MM.1S (cell line): ENCODE measurements at regions not wholly inside any gene's neighbourhood (a gene's known extent, or its start where the extent isn't known, plus 50 kb on each side); places are given as distances from the start of the nearest gene placed in this dataset.

Experiments
- DNase-seq: peaks from one replicate; pipeline ENCODE4 v3.0.0-alpha.2; 2015
- H2AFZ ChIP-seq: fragments of 300-600 bp; sonication (generic); 2 replicates; pipeline ENCODE4 v1.6.0; 2016; ENCODE audit warnings: antibody characterized with exemption, low read length
- H3F3A ChIP-seq: fragments of 300-600 bp; sonication (generic); 2 replicates; pipeline ENCODE4 v1.6.1; 2016; ENCODE audit warnings: mild to moderate bottlenecking, antibody characterized with exemption, low read length, moderate library complexity, mixed read lengths; ENCODE audit not compliant: insufficient read depth
- H3K27ac ChIP-seq: fragments of 300-600 bp; sonication (generic); 2 replicates; pipeline ENCODE4 v1.5.1; 2016; ENCODE audit warnings: mild to moderate bottlenecking, low read length
- H3K27me3 ChIP-seq: fragments of 300-600 bp; sonication (generic); replicated peaks from 2 replicates; pipeline ENCODE4 v1.6.0; 2016; ENCODE audit warnings: low read length; ENCODE audit not compliant: insufficient read depth
- H3K36me3 ChIP-seq: fragments of 300-600 bp; sonication (generic); replicated peaks from 2 replicates; pipeline ENCODE4 v1.6.1; 2016; ENCODE audit warnings: mild to moderate bottlenecking, low read length, mixed read lengths; ENCODE audit not compliant: insufficient read depth
- H3K4me1 ChIP-seq: fragments of 300-600 bp; sonication (generic); 2 replicates; pipeline ENCODE4 v1.6.1; 2016; ENCODE audit warnings: low read length, mixed read lengths
- H3K4me2 ChIP-seq: fragments of 300-600 bp; sonication (generic); 2 replicates; pipeline ENCODE4 v1.6.0; 2016; ENCODE audit warnings: low read depth, low read length
- H3K4me3 ChIP-seq: fragments of 300-600 bp; sonication (generic); 2 replicates; pipeline ENCODE4 v1.5.1; 2016; ENCODE audit warnings: low read length, mixed read lengths
- H3K79me2 ChIP-seq: fragments of 300-600 bp; sonication (generic); 2 replicates; pipeline ENCODE4 v1.6.1; 2016; ENCODE audit warnings: mixed run types, low read length, mixed read lengths
- H3K9ac ChIP-seq: fragments of 300-600 bp; sonication (generic); 2 replicates; pipeline ENCODE4 v1.6.1; 2016; ENCODE audit warnings: low read length, mixed read lengths
- H3K9me2 ChIP-seq: fragments of 300-600 bp; sonication (generic); replicated peaks from 2 replicates; pipeline ENCODE4 v1.6.1; 2016; ENCODE audit warnings: mild to moderate bottlenecking, low read length, mixed read lengths; ENCODE audit not compliant: insufficient read depth
- H3K9me3 ChIP-seq: fragments of 300-600 bp; sonication (generic); replicated peaks from 2 replicates; pipeline ENCODE4 v1.6.1; 2016; ENCODE audit warnings: mild to moderate bottlenecking, low read length, mixed read lengths; ENCODE audit not compliant: insufficient read depth
- H4K20me1 ChIP-seq: fragments of 300-600 bp; sonication (generic); 2 replicates; pipeline ENCODE4 v1.6.1; 2016; ENCODE audit warnings: mild to moderate bottlenecking, low read length, moderate library complexity, mixed read lengths; ENCODE audit not compliant: insufficient read depth
- EZH2 ChIP-seq: fragments of 300-600 bp; sonication (generic); optimal IDR thresholded peaks from 2 replicates; pipeline ENCODE3; 2017; ENCODE audit warnings: low read depth, mild to moderate bottlenecking, antibody characterized with exemption, low read length, mixed read lengths
- EZH2phosphoT487 ChIP-seq: fragments of 300-600 bp; sonication (generic); IDR thresholded peaks from 2 replicates; pipeline ENCODE4 v1.6.1; 2018; ENCODE audit warnings: antibody characterized with exemption, low read length
- TF ChIP-seq, protein P1 (sequence below): fragments of 300-600 bp; sonication (generic); IDR thresholded peaks from 2 replicates; pipeline ENCODE4 v1.5.1; 2016; ENCODE audit warnings: antibody characterized with exemption, low read length, mixed read lengths

- Histone ChIP-seq H4K20me1 (no peaks in the 10 kb centered on the region), H3K36me3 (no peaks in the 10 kb centered on the region), H3K9ac (no peak overlapping the region), H2AFZ (no peak overlapping the region), H3K9me3 (no peaks in the 10 kb centered on the region), H3K27me3 (no peaks in the 10 kb centered on the region), H3K27ac (no peak overlapping the region), H3K4me2 (no peak overlapping the region), H3K4me1 (no peaks in the 10 kb centered on the region), H3K79me2 (no peaks in the 10 kb centered on the region), H3K9me2 (no peaks in the 10 kb centered on the region), H3F3A (no peaks in the 10 kb centered on the region), H3K4me3 (no peak overlapping the region)
- TF ChIP-seq, protein P1, sequence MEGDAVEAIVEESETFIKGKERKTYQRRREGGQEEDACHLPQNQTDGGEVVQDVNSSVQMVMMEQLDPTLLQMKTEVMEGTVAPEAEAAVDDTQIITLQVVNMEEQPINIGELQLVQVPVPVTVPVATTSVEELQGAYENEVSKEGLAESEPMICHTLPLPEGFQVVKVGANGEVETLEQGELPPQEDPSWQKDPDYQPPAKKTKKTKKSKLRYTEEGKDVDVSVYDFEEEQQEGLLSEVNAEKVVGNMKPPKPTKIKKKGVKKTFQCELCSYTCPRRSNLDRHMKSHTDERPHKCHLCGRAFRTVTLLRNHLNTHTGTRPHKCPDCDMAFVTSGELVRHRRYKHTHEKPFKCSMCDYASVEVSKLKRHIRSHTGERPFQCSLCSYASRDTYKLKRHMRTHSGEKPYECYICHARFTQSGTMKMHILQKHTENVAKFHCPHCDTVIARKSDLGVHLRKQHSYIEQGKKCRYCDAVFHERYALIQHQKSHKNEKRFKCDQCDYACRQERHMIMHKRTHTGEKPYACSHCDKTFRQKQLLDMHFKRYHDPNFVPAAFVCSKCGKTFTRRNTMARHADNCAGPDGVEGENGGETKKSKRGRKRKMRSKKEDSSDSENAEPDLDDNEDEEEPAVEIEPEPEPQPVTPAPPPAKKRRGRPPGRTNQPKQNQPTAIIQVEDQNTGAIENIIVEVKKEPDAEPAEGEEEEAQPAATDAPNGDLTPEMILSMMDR, result no peak
- TF ChIP-seq EZH2phosphoT487 (no peak), EZH2 (no peak)
- no peak for DNase-seq
Observed at GRCh38 chr7:46756996-46757395, 824.9 kb downstream of the TNS3 start.

GRCh38 chr7:46756256-46756655 is 825.7 kb downstream of the TNS3 start:
- no peak overlapping the region for H3K4me2 ChIP-seq
- TF ChIP-seq EZH2phosphoT487, result no peak
- TF ChIP-seq EZH2, result no peak
- TF ChIP-seq, protein P1, result no peak
- H3K4me1 ChIP-seq, result no peaks in the 10 kb centered on the region
- no peaks in the 10 kb centered on the region for H3K27me3 ChIP-seq
- DNase-seq, result no peak
- H3K4me3 ChIP-seq, result no peak overlapping the region
- no peaks in the 10 kb centered on the region for H3K79me2 ChIP-seq
- H3K9ac ChIP-seq, result no peak overlapping the region
- H3K27ac ChIP-seq, result no peak overlapping the region
- no peaks in the 10 kb centered on the region for H3K36me3 ChIP-seq
- no peaks in the 10 kb centered on the region for H4K20me1 ChIP-seq
- no peaks in the 10 kb centered on the region for H3K9me2 ChIP-seq
- H3K9me3 ChIP-seq, result no peaks in the 10 kb centered on the region
- H2AFZ ChIP-seq, result no peak overlapping the region
- H3F3A ChIP-seq, result no peaks in the 10 kb centered on the region

GRCh38 chr7:46755120-46756034 is 826.5 kb downstream of the TNS3 start:
- DNase-seq, result no peak
- H3K79me2 ChIP-seq, result no peaks in the 10 kb centered on the region
- no peak overlapping the region for H3K4me3 ChIP-seq
- no peak overlapping the region for H3K9ac ChIP-seq
- no peak overlapping the region for H2AFZ ChIP-seq
- H3K4me1 ChIP-seq, result no peaks in the 10 kb centered on the region
- no peaks in the 10 kb centered on the region for H3K36me3 ChIP-seq
- no peaks in the 10 kb centered on the region for H3K9me2 ChIP-seq
- no peaks in the 10 kb centered on the region for H3K9me3 ChIP-seq
- H3K4me2 ChIP-seq, result no peak overlapping the region
- no peaks in the 10 kb centered on the region for H3F3A ChIP-seq
- TF ChIP-seq EZH2 (no peak), EZH2phosphoT487 (no peak)
- TF ChIP-seq, protein P1, result no peak
- H3K27me3 ChIP-seq, result no peaks in the 10 kb centered on the region
- H4K20me1 ChIP-seq, result no peaks in the 10 kb centered on the region
- H3K27ac ChIP-seq, result no peak overlapping the region
